Inflammatory macrophage treated with lipopolysaccharide for 1 hour (primary cell): ENCODE measurements at regions not wholly inside any gene's neighbourhood (a gene's known extent, or its start where the extent isn't known, plus 50 kb on each side); places are given as distances from the start of the nearest gene placed in this dataset.
"Not testable (repeated sequence)": the region's sequence is repeated elsewhere in the genome, so short reads cannot be mapped to it uniquely, and the experiment has no call there.

ENCODE experiments used
- DNase-seq, 2 donors: peaks; one replicate each; pipeline ENCODE4 v3.0.0-alpha.2; 2020 to 2022

GRCh38 chr3:82741346-82741745, 979.9 kb upstream of the GBE1 start:
- DNase-seq, result no peak

- no peak for DNase-seq
Measured at GRCh38 chr3:82739390-82739789, 977.9 kb upstream of the GBE1 start.

GRCh38 chr3:82736696-82737277, 975.3 kb upstream of the GBE1 start:
- no peak for DNase-seq

GRCh38 chr3:82715091-82715856, 953.8 kb upstream of the GBE1 start:
- DNase-seq, result no peak

GRCh38 chr3:82707035-82707434, 945.6 kb upstream of the GBE1 start:
- no peak for DNase-seq

- DNase-seq, result no peak
Measured at GRCh38 chr3:82685761-82686160, 924.3 kb upstream of the GBE1 start.

- no peak for DNase-seq
Measured at GRCh38 chr3:82676356-82677026, 915.0 kb upstream of the GBE1 start.

- no peak for DNase-seq
Measured at GRCh38 chr3:82672966-82673365, 911.5 kb upstream of the GBE1 start.

GRCh38 chr3:82671466-82671865, 910.0 kb upstream of the GBE1 start:
- no peak for DNase-seq

- DNase-seq, result no peak
Measured at GRCh38 chr3:82654708-82655107, 893.3 kb upstream of the GBE1 start.

- no peak for DNase-seq
Measured at GRCh38 chr3:82643948-82644347, 882.5 kb upstream of the GBE1 start.

GRCh38 chr3:82641701-82642100, 880.3 kb upstream of the GBE1 start:
- DNase-seq, result no peak

- DNase-seq, result no peak
Measured at GRCh38 chr3:82640254-82640653, 878.8 kb upstream of the GBE1 start.

- no peak for DNase-seq
Measured at GRCh38 chr3:82637574-82637973, 876.1 kb upstream of the GBE1 start.

- no peak for DNase-seq
Measured at GRCh38 chr3:82636177-82636576, 874.7 kb upstream of the GBE1 start.

GRCh38 chr3:82633319-82633718, 871.9 kb upstream of the GBE1 start:
- DNase-seq, result no peak

- no peak for DNase-seq
Measured at GRCh38 chr3:82629937-82630336, 868.5 kb upstream of the GBE1 start.

- DNase-seq, result no peak
Measured at GRCh38 chr3:82628385-82629014, 867.1 kb upstream of the GBE1 start.

- DNase-seq, result no peak
Measured at GRCh38 chr3:82627733-82628132, 866.3 kb upstream of the GBE1 start.

GRCh38 chr3:82620744-82621143, 859.3 kb upstream of the GBE1 start:
- not testable (repeated sequence) for DNase-seq

GRCh38 chr3:82618594-82618993, 857.1 kb upstream of the GBE1 start:
- no peak for DNase-seq

GRCh38 chr3:82610236-82610635, 848.8 kb upstream of the GBE1 start:
- DNase-seq, result no peak

- DNase-seq, result no peak
Measured at GRCh38 chr3:82607391-82607790, 845.9 kb upstream of the GBE1 start.

GRCh38 chr3:82596805-82597204, 835.4 kb upstream of the GBE1 start:
- no peak for DNase-seq
